Spleen (tissue), 7 donors: ENCODE measurements at regions not wholly inside any gene's neighbourhood (a gene's known extent, or its start where the extent isn't known, plus 50 kb on each side); places are given as distances from the start of the nearest gene placed in this dataset.

Experiments used
- CTCF ChIP-seq, 11 experiments: fragments of 200-600 bp in 7 of 11; fragments of 450-650 bp in 4 of 11; sonication (generic) in 4 of 11; IDR thresholded peaks in 8 of 11; conservative IDR thresholded peaks in 3 of 11; 1 replicate in 7 of 11; 2 replicates in 4 of 11; pipeline versions ENCODE4 v1.4.0 to v1.8.0; 2016 to 2021; ENCODE audit warnings: antibody characterized with exemption in 11 of 11, inconsistent platforms in 4 of 11, mild to moderate bottlenecking in 1 of 11
- POLR2A ChIP-seq, 3 donors: fragments of 450-650 bp; IDR thresholded peaks; one replicate each; pipeline ENCODE4 v1.5.1; 2017; ENCODE audit warnings: antibody characterized with exemption in 3 of 3, mild to moderate bottlenecking in 1 of 3
- donor health status: DM: no; HTN: no; CAD: no; lungs with moderate emphysema.
- donor health status: DM: no; HTN: no; CAD: no.
- donor health status: DM: no; HTN: no; CAD: no.

- TF ChIP-seq POLR2A (IDR thresholded peaks at IDR 0.05) (no peak), CTCF (IDR thresholded peaks at IDR 0.05 in 8 of 11, conservative IDR thresholded peaks at IDR 0.05 in 3 of 11) (no peak)
Observed at GRCh38 chrX:4963432-4963831, 1250.0 kb upstream of the PRKX start.
